ENCODE measurements at regions not wholly inside any gene's neighbourhood (a gene's known extent, or its start where the extent isn't known, plus 50 kb on each side); places are given as distances from the start of the nearest gene placed in this dataset.

DNA sequence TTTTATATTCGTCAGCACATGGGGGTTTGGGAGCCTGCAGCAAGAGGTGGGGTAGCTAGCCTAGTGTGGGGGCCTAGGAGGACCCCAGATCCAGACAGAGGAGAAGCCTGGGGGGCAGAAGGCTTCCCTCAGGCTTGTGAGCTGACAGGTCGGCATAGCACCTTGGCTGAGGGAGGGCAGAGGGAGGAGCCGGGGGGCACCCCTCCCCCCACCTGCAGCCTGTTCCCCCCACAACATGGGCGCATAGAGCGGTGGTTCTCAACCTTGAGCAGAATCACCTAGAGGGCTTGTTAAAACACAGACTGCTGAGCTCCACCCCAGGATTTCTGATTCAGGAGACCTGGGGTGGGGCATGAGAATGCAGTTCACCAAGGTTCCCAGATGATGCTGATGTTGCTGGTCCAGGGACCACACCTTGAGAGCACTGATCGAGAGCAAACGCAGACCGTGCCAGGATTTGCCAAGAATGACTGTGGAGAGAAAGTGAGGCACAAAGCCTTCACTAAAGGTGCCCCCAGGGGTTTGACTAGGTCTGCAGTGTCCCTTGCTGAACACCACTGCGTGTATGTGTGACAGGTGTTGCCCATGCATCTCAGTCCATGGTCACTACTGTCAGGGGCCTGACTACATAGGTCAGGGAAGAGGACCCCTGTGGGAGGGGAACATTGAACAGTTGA, 163.3 kb downstream of the MACROH2A1 start:
- TF ChIP-seq, protein P1, sequence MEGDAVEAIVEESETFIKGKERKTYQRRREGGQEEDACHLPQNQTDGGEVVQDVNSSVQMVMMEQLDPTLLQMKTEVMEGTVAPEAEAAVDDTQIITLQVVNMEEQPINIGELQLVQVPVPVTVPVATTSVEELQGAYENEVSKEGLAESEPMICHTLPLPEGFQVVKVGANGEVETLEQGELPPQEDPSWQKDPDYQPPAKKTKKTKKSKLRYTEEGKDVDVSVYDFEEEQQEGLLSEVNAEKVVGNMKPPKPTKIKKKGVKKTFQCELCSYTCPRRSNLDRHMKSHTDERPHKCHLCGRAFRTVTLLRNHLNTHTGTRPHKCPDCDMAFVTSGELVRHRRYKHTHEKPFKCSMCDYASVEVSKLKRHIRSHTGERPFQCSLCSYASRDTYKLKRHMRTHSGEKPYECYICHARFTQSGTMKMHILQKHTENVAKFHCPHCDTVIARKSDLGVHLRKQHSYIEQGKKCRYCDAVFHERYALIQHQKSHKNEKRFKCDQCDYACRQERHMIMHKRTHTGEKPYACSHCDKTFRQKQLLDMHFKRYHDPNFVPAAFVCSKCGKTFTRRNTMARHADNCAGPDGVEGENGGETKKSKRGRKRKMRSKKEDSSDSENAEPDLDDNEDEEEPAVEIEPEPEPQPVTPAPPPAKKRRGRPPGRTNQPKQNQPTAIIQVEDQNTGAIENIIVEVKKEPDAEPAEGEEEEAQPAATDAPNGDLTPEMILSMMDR (IDR thresholded peaks at IDR 0.05; ENCODE audit: borderline replicate concordance, extremely low read depth, low read length, poor library complexity, severe bottlenecking): no peak
- no peak for TF ChIP-seq EZH2 (IDR thresholded peaks at IDR 0.05; ENCODE audit: borderline replicate concordance, low read depth, low read length, severe bottlenecking)
